ENCODE measurements at regions not wholly inside any gene's neighbourhood (a gene's known extent, or its start where the extent isn't known, plus 50 kb on each side); places are given as distances from the start of the nearest gene placed in this dataset.

DNA sequence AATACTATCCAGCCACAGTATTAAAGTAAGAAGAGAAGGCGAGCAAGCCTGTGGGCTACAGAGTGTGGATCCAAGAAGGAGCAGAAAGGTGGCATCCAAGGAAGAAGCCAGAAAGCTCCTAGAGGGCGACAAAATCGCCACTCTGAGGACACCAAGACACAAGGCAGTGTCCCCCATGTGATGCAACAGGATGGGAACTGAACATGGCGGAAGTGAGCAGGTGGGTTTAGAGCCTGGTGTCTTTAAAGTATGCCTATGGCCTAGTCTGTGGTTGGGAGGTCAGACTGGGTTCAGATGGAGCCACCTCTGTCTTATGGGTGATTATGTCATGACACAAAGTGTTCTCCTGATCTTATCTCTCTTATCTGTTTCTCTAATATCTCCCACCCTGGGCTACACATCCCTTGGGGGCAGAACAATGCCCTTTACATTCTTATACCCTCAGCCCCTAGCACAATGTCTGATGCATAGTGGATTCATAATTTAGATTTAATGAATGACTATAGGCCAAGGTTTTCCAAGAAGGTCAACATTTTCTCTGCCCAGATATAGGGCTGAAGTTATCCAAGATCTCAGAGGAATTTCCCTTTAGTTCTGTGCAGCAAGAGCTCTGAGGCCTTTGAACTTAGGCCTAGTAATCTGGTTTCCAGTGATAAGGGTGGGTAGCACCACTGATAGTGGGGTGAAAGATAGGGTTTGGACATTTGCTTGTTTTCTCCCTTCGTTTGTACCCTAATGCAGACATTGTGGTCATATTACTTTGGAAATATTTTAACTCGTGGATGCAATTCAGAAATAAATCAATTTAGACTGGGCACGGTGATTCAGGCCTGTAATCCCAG lies 167.3 kb upstream of the AKIRIN2 start:
- CTCF ChIA-PET, result interaction anchor here (1.4 to 1.6 kb wide), 2 partner anchors 18 to 623 kb away, joined by 3 read pairs; no protein-coding TSS in a partner anchor
- no peaks in the 10 kb centered on the region for H3K9me3 ChIP-seq (replicated peaks; ENCODE audit: control insufficient read depth, insufficient read depth, low read length)
- no peaks in the 10 kb centered on the region for H3K4me1 ChIP-seq (ENCODE audit: control insufficient read depth, extremely low read depth, insufficient read depth, low read length)
- no peak for FAIRE-seq
- POLR2A ChIA-PET, result no interaction called here
- no TSS peak for BruUV-seq (replicated peaks)
- H3K9ac ChIP-seq (replicated peaks; ENCODE audit: extremely low read depth, insufficient read depth, low read length), result no peak overlapping the region
- no peak overlapping the region for H3K4me2 ChIP-seq (ENCODE audit: insufficient read depth, low read length)
- no peak overlapping the region for H2AFZ ChIP-seq (ENCODE audit: low read depth, low read length)
- no peak for TF ChIP-seq EZH2 (IDR thresholded peaks at IDR 0.05; ENCODE audit: borderline replicate concordance, low read depth, low read length, severe bottlenecking)
- TF ChIP-seq FOS (IDR thresholded peaks at IDR 0.05; ENCODE audit: borderline replicate concordance, insufficient read depth, low read length), result no peak
- no peak for TF ChIP-seq JUN (IDR thresholded peaks at IDR 0.05; ENCODE audit: borderline replicate concordance, insufficient read depth, insufficient read length, low read depth)
- TF ChIP-seq, protein P1, sequence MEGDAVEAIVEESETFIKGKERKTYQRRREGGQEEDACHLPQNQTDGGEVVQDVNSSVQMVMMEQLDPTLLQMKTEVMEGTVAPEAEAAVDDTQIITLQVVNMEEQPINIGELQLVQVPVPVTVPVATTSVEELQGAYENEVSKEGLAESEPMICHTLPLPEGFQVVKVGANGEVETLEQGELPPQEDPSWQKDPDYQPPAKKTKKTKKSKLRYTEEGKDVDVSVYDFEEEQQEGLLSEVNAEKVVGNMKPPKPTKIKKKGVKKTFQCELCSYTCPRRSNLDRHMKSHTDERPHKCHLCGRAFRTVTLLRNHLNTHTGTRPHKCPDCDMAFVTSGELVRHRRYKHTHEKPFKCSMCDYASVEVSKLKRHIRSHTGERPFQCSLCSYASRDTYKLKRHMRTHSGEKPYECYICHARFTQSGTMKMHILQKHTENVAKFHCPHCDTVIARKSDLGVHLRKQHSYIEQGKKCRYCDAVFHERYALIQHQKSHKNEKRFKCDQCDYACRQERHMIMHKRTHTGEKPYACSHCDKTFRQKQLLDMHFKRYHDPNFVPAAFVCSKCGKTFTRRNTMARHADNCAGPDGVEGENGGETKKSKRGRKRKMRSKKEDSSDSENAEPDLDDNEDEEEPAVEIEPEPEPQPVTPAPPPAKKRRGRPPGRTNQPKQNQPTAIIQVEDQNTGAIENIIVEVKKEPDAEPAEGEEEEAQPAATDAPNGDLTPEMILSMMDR (IDR thresholded peaks at IDR 0.05; ENCODE audit: extremely low read depth in 1 of 2, insufficient read depth in 1 of 2, low read depth in 1 of 2, low read length in 2 of 2), result no peak
- no peaks in the 10 kb centered on the region for H3K27me3 ChIP-seq (ENCODE audit: control insufficient read depth in 2 of 2, insufficient read depth in 2 of 2, low read length in 2 of 2)
- H3K36me3 ChIP-seq (ENCODE audit: control insufficient read depth in 2 of 2, extremely low read depth in 1 of 2, insufficient read depth in 2 of 2, low read length in 2 of 2), result no peaks in the 10 kb centered on the region
- no peak for DNase-seq (ENCODE audit: low read depth, low spot score)
- H3K79me2 ChIP-seq (ENCODE audit: control insufficient read depth, insufficient read depth, low read length), result no peaks in the 10 kb centered on the region
- no peaks in the 10 kb centered on the region for H3K9me1 ChIP-seq (replicated peaks; ENCODE audit: control insufficient read depth, extremely low read depth, insufficient read depth, low read length)
- no peaks in the 10 kb centered on the region for H4K20me1 ChIP-seq (replicated peaks; ENCODE audit: control insufficient read depth, extremely low read depth, insufficient read depth, low read length)
- no peak overlapping the region for H3K4me3 ChIP-seq (replicated peaks in 1 of 3; ENCODE audit: insufficient read depth in 1 of 3, low read depth in 1 of 3, low read length in 3 of 3)
- H3K27ac ChIP-seq (ENCODE audit: insufficient read depth, low read depth, low read length), result no peak overlapping the region
- intact Hi-C loops (cut with micrococcal nuclease), result no loop called here
- dilution Hi-C loops (cut with MboI; ENCODE audit: extremely low pct_ligation_motif_present, low sequenced_read_pairs), result no loop called here

DNA sequence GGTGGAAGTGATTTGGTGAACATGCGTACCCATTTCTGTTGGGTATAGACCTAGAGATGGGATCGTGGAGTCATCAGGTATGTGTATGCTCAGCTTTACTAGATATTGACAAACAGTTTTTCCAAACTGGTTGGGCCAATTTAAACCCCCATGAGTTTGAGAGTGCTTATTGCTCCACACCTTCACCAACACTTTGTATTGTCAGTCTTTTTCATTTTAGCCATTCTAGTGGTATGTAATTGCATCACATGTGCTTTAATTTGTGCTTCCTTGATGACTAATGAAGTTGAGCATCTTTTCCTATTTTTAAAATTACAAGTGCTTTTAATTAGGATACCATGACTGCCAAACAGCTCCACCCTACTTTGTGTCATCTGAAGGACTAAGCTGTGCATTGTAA lies 158.9 kb upstream of the AKIRIN2 start:
- Histone ChIP-seq H3K4me3 (replicated peaks in 1 of 3; ENCODE audit: insufficient read depth in 1 of 3, low read depth in 1 of 3, low read length in 3 of 3) (no peak overlapping the region), H3K9me1 (replicated peaks; ENCODE audit: control insufficient read depth, extremely low read depth, insufficient read depth, low read length) (no peaks in the 10 kb centered on the region), H3K4me1 (ENCODE audit: control insufficient read depth, extremely low read depth, insufficient read depth, low read length) (no peaks in the 10 kb centered on the region), H3K27me3 (ENCODE audit: control insufficient read depth in 2 of 2, insufficient read depth in 2 of 2, low read length in 2 of 2) (peaks cover 0 to 2% of the 10 kb centered on the region in 2 experiments), H3K4me2 (ENCODE audit: insufficient read depth, low read length) (no peak overlapping the region), H3K79me2 (ENCODE audit: control insufficient read depth, insufficient read depth, low read length) (no peaks in the 10 kb centered on the region), H3K27ac (ENCODE audit: insufficient read depth, low read depth, low read length) (no peak overlapping the region), H4K20me1 (replicated peaks; ENCODE audit: control insufficient read depth, extremely low read depth, insufficient read depth, low read length) (no peaks in the 10 kb centered on the region), H3K9me3 (replicated peaks; ENCODE audit: control insufficient read depth, insufficient read depth, low read length) (no peaks in the 10 kb centered on the region), H2AFZ (ENCODE audit: low read depth, low read length) (no peak overlapping the region), H3K9ac (replicated peaks; ENCODE audit: extremely low read depth, insufficient read depth, low read length) (no peak overlapping the region), H3K36me3 (ENCODE audit: control insufficient read depth in 2 of 2, extremely low read depth in 1 of 2, insufficient read depth in 2 of 2, low read length in 2 of 2) (no peaks in the 10 kb centered on the region)
- TF ChIP-seq, protein P2, sequence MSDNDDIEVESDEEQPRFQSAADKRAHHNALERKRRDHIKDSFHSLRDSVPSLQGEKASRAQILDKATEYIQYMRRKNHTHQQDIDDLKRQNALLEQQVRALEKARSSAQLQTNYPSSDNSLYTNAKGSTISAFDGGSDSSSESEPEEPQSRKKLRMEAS (IDR thresholded peaks at IDR 0.05; ENCODE audit: insufficient read depth, insufficient read length), result no peak
- TF ChIP-seq EZH2 (IDR thresholded peaks at IDR 0.05; ENCODE audit: borderline replicate concordance, low read depth, low read length, severe bottlenecking) (no peak), POLR2AphosphoS5 (IDR thresholded peaks at IDR 0.05; ENCODE audit: insufficient read depth, low read depth, low read length) (no peak), POLR2A (IDR thresholded peaks at IDR 0.05; ENCODE audit: low read depth, low read length) (no peak), GATA2 (IDR thresholded peaks at IDR 0.05; ENCODE audit: insufficient read depth, insufficient read length, low read depth, low read length) (no peak), JUN (IDR thresholded peaks at IDR 0.05; ENCODE audit: borderline replicate concordance, insufficient read depth, insufficient read length, low read depth) (no peak)
- TF ChIP-seq, protein P1 (IDR thresholded peaks at IDR 0.05; ENCODE audit: extremely low read depth in 1 of 2, insufficient read depth in 1 of 2, low read depth in 1 of 2, low read length in 2 of 2), result no peak
- CTCF ChIA-PET, result interaction anchor here (1.2 kb wide), 1 partner anchor 12 kb away, joined by 4 read pairs; no protein-coding TSS in a partner anchor
- BruUV-seq (replicated peaks), result no TSS peak
- POLR2A ChIA-PET, result no interaction called here
- intact Hi-C loops (cut with micrococcal nuclease) (no loop called here), dilution Hi-C loops (cut with MboI; ENCODE audit: extremely low pct_ligation_motif_present, low sequenced_read_pairs) (no loop called here)
- FAIRE-seq (no peak), DNase-seq (ENCODE audit: low read depth, low spot score) (no peak)
